ENCODE measurements at regions not wholly inside any gene's neighbourhood (a gene's known extent, or its start where the extent isn't known, plus 50 kb on each side); places are given as distances from the start of the nearest gene placed in this dataset.

- no peak overlapping the region for H3K4me3 ChIP-seq (ENCODE audit: low read depth, low read length)
- no peak for DNase-seq (ENCODE audit: low read depth, low spot score)
- ChIA-PET POLR2A (interaction anchor here (0.5 kb wide), 1 partner anchor 643 kb away, joined by 3 read pairs; no protein-coding TSS in a partner anchor), CTCF (no interaction called here)
- TF ChIP-seq CTCF (IDR thresholded peaks at IDR 0.05; ENCODE audit: insufficient read depth, low read length, missing control alignments): no peak
These were observed 410.3 kb upstream of the TBL1XR1 start for GRCh38 chr3:177607589-177607988.

GRCh38 chr3:177608443-177608842 lies 411.2 kb upstream of the TBL1XR1 start:
- no peak for TF ChIP-seq CTCF (IDR thresholded peaks at IDR 0.05; ENCODE audit: insufficient read depth, low read length, missing control alignments)
- DNase-seq (ENCODE audit: low read depth, low spot score): no peak
- no peak overlapping the region for H3K4me3 ChIP-seq (ENCODE audit: low read depth, low read length)
- CTCF ChIA-PET: no interaction called here
- POLR2A ChIA-PET: interaction anchor here (1.1 kb wide), 1 partner anchor 263 kb away, joined by 3 read pairs; no protein-coding TSS in a partner anchor

- POLR2A ChIA-PET: interaction anchor here (1.1 kb wide), 1 partner anchor 264 kb away, joined by 3 read pairs; no protein-coding TSS in a partner anchor
- CTCF ChIA-PET: no interaction called here
- H3K4me3 ChIP-seq (ENCODE audit: low read depth, low read length): no peak overlapping the region
- no peak for DNase-seq (ENCODE audit: low read depth, low spot score)
- TF ChIP-seq CTCF (IDR thresholded peaks at IDR 0.05; ENCODE audit: insufficient read depth, low read length, missing control alignments): no peak
These were observed 412.3 kb upstream of the TBL1XR1 start for GRCh38 chr3:177609613-177610012.

- POLR2A ChIA-PET: no interaction called here
- no peak for TF ChIP-seq CTCF (IDR thresholded peaks at IDR 0.05; ENCODE audit: insufficient read depth, low read length, missing control alignments)
- no peak overlapping the region for H3K4me3 ChIP-seq (ENCODE audit: low read depth, low read length)
- DNase-seq (ENCODE audit: low read depth, low spot score): no peak
- CTCF ChIA-PET: no interaction called here
These were observed 413.0 kb upstream of the TBL1XR1 start for GRCh38 chr3:177610262-177610661.

GRCh38 chr3:177610686-177611633 lies 413.7 kb upstream of the TBL1XR1 start:
- TF ChIP-seq CTCF (IDR thresholded peaks at IDR 0.05; ENCODE audit: insufficient read depth, low read length, missing control alignments): no peak
- no peak for DNase-seq (ENCODE audit: low read depth, low spot score)
- ChIA-PET POLR2A (no interaction called here), CTCF (no interaction called here)
- no peak overlapping the region for H3K4me3 ChIP-seq (ENCODE audit: low read depth, low read length)

GRCh38 chr3:177611752-177612334 lies 414.6 kb upstream of the TBL1XR1 start:
- ChIA-PET CTCF (no interaction called here), POLR2A (no interaction called here)
- no peak for DNase-seq (ENCODE audit: low read depth, low spot score)
- H3K4me3 ChIP-seq (ENCODE audit: low read depth, low read length): no peak overlapping the region
- no peak for TF ChIP-seq CTCF (IDR thresholded peaks at IDR 0.05; ENCODE audit: insufficient read depth, low read length, missing control alignments)

All from AG04449 (cell line).